Adrenal gland (tissue), 5 donors: ENCODE measurements at regions not wholly inside any gene's neighbourhood (a gene's known extent, or its start where the extent isn't known, plus 50 kb on each side); places are given as distances from the start of the nearest gene placed in this dataset.

ENCODE experiments used
- CTCF ChIP-seq, 6 experiments: fragments of 450-650 bp in 4 of 6; fragments of 200-600 bp in 2 of 6; sonication (generic) in 1 of 6; IDR thresholded peaks; 1 replicate in 5 of 6; 2 replicates in 1 of 6; pipeline versions ENCODE4 v1.5.1 to v1.8.0; 2016 to 2021; ENCODE audit warnings: antibody characterized with exemption in 6 of 6, mild to moderate bottlenecking in 2 of 6, moderate library complexity in 1 of 6
- POLR2A ChIP-seq, 2 donors: fragments of 450-650 bp; IDR thresholded peaks; one replicate each; pipeline ENCODE4 v1.6.1; 2017; ENCODE audit warnings: antibody characterized with exemption in 2 of 2, mild to moderate bottlenecking in 2 of 2, moderate library complexity in 1 of 2
- donor health status: DM: no; HTN: no; CAD: no.

GRCh38 chr14:95382747-95383146 is 63.0 kb upstream of the CLMN start:
- TF ChIP-seq CTCF (IDR thresholded peaks at IDR 0.05) (no peak), POLR2A (IDR thresholded peaks at IDR 0.05) (no peak)
